Spleen (tissue), 3 donors: ENCODE measurements at regions not wholly inside any gene's neighbourhood (a gene's known extent, or its start where the extent isn't known, plus 50 kb on each side); places are given as distances from the start of the nearest gene placed in this dataset.

Source experiments
- POLR2A ChIP-seq, 3 donors: fragments of 450-650 bp; IDR thresholded peaks; one replicate each; pipeline ENCODE4 v1.5.1; 2017; ENCODE audit warnings: antibody characterized with exemption in 3 of 3, mild to moderate bottlenecking in 1 of 3
- POLR2AphosphoS5 ChIP-seq, 3 donors: sonication (generic); formaldehyde crosslinking; IDR thresholded peaks; one replicate each; pipeline ENCODE4 v1.5.1; 2017; ENCODE audit warnings: antibody characterized with exemption in 3 of 3

GRCh38 chr9:7710686-7711085, 88.9 kb downstream of the DMAC1 start:
- TF ChIP-seq POLR2AphosphoS5 (IDR thresholded peaks at IDR 0.05): no peak
- no peak for TF ChIP-seq POLR2A (IDR thresholded peaks at IDR 0.05)
